SIG-M5 (cell line): ENCODE measurements at regions not wholly inside any gene's neighbourhood (a gene's known extent, or its start where the extent isn't known, plus 50 kb on each side); places are given as distances from the start of the nearest gene placed in this dataset.

ENCODE experiments used
- DNase-seq: peaks from one replicate; lab custom pipeline; 2025; lab: John Stamatoyannopoulos, UW

DNA sequence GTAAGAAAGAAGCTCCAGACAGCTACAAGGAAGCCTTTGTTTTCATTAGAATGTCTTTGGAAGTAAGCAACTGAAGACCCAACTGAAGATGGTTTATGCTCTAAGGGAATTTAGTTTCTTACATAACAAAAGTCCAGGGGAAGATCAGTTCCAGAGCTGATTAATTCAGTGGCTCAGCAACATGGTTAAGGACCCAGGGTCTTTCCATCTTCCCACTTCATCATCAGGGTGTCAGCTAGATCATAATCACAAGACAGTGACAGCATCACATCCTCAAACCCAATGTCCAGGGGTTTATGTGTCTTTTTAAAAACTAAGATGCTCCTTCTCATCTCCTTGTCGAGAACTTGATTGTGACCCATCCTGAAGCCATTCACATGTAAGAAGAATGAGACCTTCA lies 119.7 kb upstream of the PRDM1 start:
- no peak for DNase-seq

GRCh38 chr6:105964979-105965760 lies 121.0 kb upstream of the PRDM1 start:
- no peak for DNase-seq

DNA sequence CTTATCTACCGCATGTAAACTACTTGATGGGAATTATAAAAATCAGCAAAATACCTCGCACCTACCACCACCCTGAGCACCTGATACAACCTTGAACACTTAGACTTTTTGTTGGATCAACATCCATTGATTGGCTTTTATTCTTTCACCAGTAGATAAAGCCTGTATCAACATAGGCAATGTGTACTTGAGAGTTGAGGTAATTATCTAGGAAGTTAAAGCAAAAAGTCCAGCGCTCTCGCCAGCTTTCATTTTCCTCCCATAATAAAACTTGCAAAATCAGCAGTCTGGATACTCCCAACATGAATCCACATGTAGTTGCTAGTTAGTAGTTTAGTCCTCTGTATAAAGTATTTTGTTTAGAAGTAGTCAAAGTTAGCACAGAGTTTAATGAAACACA lies 132.0 kb upstream of the PRDM1 start:
- no peak for DNase-seq

- DNase-seq = no peak
Observed at GRCh38 chr6:105952772-105953690, 133.1 kb upstream of the PRDM1 start.

GRCh38 chr6:105952326-105952725 lies 133.8 kb upstream of the PRDM1 start:
- no peak for DNase-seq

- no peak for DNase-seq
Observed at GRCh38 chr6:105951322-105951721, 134.8 kb upstream of the PRDM1 start.

DNA sequence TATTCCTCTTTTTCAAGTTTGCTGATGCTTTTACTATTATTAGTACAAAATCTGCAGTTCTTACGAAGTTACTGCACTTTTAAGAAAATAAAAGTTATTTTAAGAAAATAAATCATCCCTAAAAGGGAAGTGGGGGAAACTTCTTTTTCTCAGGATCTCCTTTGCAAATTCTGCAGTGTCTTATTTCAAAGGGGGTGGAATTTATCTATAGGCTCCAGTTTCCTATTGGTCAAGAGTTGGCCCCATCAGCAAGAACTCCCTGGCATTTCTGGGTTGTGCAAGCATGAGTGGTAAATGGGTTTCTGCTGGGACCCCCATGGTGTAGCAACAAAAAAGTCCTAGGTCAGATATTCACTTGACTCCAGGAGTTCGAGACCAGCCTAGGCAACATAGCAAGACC lies 136.3 kb upstream of the PRDM1 start:
- no peak for DNase-seq

- no peak for DNase-seq
Observed at GRCh38 chr6:105943514-105943913, 142.6 kb upstream of the PRDM1 start.

GRCh38 chr6:105941621-105942412 lies 144.3 kb upstream of the PRDM1 start:
- no peak for DNase-seq

- no peak for DNase-seq
Observed at GRCh38 chr6:105940990-105941389, 145.1 kb upstream of the PRDM1 start.

- no peak for DNase-seq
Observed at GRCh38 chr6:105936972-105937371, 149.2 kb upstream of the PRDM1 start.

- DNase-seq = no peak
Observed at GRCh38 chr6:105935416-105935815, 150.7 kb upstream of the PRDM1 start.

DNA sequence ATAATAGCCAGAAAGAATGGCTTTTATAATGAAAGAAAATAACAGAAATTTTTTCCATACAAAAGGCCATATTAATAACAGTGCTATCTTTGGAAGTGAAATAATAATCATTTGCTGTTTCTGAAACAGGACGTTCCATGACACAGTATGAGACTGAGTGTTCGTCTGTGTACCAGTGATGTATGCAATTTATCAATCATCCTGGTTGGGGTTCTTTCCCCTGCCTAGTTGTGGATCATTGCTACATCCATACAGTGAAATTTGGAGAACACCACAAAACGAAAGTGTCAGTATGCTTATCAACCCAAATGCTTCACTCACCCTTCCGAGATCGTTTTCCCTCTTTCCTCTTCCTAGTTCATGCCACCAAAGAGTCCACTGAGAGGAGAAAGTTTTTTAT lies 151.4 kb upstream of the PRDM1 start:
- no peak for DNase-seq

GRCh38 chr6:105932440-105932839 lies 153.7 kb upstream of the PRDM1 start:
- DNase-seq = no peak

DNA sequence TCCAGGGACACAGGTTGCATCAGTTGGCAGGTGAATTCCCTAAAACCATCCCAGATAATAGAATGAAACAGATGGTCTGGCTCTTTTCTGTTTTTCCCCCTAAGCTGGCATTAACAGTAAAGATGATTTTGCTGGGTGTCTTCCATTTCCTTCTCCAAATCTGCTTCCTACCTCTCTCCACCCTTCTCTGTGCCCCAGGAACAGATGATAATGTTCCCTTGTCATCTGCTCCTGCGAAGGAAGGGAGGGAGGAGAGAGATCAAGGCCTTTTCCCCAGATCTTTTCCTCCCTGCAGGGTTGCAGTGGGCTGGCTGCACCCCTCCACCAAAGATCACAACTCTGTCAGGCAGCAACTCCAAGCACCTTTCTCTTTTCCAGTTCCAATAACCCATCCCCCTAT lies 156.5 kb upstream of the PRDM1 start:
- no peak for DNase-seq

GRCh38 chr6:105926318-105926717 lies 159.8 kb upstream of the PRDM1 start:
- no peak for DNase-seq

DNA sequence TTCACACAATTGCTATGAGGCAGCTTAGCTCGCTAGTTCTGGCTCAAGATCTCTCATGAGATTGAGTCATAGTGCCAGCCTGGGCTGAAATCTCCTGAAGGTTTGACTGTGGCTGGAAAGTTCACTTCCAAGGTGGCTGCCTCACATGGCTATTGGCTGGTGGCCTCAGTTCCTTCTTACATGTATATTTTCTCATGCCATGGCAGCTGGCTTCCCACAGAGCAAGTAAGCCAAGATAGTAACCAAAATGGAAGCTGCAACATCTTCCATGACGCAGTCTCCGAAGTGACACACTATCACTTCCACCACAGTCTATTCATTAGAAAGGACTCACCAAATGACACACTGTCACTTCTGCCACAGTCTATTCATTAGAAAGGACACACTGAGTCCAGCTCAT lies 160.4 kb upstream of the PRDM1 start:
- DNase-seq = no peak

- DNase-seq = no peak
Observed at GRCh38 chr6:105921781-105922180, 164.4 kb upstream of the PRDM1 start.

DNA sequence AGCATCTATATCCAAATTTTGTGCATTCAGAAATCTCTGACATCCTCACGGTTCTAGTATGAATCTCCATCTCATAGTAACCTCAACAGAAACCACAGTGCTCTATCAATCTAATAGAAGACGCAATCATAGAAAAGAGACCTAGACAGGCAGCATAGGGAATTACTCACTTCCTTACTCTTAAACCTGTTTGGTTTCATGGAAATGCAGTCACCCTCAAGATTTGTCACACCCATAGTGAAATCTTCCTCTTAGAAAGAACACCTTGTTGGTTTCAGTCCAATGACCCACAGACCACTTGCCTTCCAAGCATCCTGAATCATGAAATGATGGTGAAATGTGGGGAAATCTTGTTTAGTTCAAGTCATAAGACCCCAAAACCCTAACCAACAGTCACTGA lies 166.1 kb upstream of the PRDM1 start:
- DNase-seq = no peak

DNA sequence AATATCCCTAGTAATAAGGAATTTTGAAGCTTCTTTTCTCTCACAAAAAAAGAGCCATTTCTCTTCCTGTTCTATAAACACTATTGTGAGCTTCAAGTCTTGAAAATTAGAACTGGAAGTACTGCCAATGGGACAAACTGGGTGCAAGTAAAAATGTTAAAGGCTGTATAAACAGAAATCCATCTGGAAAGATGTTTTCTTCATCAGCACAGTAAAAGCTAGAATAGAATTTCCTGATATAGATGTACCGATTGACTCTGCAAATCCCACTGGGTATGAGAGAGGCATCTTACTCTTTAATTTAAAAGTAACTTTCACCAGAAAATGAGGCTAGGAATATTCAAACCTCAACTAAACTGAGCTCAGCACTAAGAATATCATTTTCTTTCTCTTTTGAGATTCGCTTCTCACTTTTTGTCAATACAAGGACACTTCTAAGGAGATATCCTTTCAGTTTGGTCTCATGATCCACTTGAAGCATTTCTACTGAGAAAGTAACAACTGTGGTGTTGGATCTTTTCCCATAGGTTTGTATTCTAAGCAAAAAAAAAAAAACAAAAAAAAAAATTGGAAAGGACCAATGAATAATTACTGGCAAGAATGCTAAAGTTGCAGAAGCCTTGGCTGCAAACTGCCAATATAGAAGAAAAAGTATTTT lies 169.0 kb upstream of the PRDM1 start:
- DNase-seq = no peak

- no peak for DNase-seq
Observed at GRCh38 chr6:105911106-105911629, 175.0 kb upstream of the PRDM1 start.

- no peak for DNase-seq
Observed at GRCh38 chr6:105909106-105909505, 177.0 kb upstream of the PRDM1 start.
